ENCODE measurements at regions not wholly inside any gene's neighbourhood (a gene's known extent, or its start where the extent isn't known, plus 50 kb on each side); places are given as distances from the start of the nearest gene placed in this dataset.

DNA sequence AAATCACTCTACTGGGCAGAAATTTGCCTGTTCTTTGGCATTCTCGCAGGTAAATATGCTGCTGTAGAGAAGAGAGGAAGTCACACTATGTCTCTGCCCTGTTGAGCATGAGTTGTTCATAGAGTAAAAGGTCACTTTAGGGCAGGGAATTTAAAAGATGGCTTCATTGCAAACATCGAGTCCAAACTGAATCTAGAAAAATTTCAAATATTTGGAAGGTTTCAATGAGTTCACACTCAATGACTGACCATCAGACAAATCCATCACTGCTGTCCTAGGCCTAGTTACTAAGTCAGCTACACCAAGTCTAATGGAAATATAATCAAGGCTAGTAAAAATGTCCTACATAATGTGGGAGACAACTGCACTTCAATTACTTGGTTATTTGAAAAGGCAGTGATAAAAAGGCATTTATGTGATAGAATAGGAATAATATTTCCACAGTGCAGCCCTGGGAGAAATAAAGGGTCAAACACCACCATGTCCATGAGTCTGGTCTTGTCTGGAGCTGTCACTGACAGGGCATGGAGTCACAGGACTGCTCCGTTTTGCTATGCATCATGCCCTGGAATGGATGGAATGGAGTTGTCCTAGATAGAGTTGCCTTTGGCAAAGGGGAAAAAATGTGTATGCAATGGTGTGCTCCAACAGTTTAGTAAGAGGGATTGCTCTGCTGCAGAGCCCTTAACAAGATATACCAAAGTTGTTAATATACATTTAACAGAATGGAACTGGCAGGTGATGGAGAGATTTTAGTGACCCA is 218.5 kb upstream of the DAPK1 start:
- ChIA-PET CTCF (no interaction called here), POLR2A (no interaction called here)
- Mint-ChIP-seq H3K4me3 (no peak overlapping the region), H3K27ac (no peak overlapping the region), H3K9me3 (no peaks in the 10 kb centered on the region), H3K36me3 (ENCODE audit: low read depth) (no peaks in the 10 kb centered on the region), H3K27me3 (peaks cover 6% of the 10 kb centered on the region), H3K4me1 (ENCODE audit: low read depth) (peaks cover 16% of the 10 kb centered on the region)
- no peak for DNase-seq
- TF ChIP-seq, protein P1, sequence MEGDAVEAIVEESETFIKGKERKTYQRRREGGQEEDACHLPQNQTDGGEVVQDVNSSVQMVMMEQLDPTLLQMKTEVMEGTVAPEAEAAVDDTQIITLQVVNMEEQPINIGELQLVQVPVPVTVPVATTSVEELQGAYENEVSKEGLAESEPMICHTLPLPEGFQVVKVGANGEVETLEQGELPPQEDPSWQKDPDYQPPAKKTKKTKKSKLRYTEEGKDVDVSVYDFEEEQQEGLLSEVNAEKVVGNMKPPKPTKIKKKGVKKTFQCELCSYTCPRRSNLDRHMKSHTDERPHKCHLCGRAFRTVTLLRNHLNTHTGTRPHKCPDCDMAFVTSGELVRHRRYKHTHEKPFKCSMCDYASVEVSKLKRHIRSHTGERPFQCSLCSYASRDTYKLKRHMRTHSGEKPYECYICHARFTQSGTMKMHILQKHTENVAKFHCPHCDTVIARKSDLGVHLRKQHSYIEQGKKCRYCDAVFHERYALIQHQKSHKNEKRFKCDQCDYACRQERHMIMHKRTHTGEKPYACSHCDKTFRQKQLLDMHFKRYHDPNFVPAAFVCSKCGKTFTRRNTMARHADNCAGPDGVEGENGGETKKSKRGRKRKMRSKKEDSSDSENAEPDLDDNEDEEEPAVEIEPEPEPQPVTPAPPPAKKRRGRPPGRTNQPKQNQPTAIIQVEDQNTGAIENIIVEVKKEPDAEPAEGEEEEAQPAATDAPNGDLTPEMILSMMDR (IDR thresholded peaks at IDR 0.05), result no peak
- no peak for ATAC-seq
- intact Hi-C loops (cut with micrococcal nuclease), result no loop called here

DNA sequence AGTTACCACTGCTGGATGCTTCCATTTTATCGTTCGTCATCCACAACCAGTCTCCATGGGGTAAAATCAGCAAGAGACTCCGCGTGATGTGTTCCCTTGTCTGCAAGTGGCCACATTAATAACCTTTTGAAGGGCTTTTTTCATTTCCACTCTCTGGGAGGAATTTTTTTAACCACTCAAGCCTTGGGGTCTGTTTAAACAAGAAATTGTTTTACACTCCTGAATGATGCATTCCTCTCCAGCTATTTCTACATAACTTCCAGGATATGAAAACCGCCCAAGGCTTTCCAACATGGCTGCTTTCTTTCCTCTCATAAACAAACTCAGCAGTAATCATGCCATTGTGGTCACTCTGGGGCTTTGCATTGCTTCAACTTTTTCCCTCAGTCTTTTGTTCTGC is 217.2 kb upstream of the DAPK1 start:
- intact Hi-C loops (cut with micrococcal nuclease), result no loop called here
- no peak overlapping the region for H3K27ac Mint-ChIP-seq
- H3K4me3 Mint-ChIP-seq, result no peak overlapping the region
- ATAC-seq (no peak), DNase-seq (no peak)
- no peaks in the 10 kb centered on the region for H3K36me3 Mint-ChIP-seq (ENCODE audit: low read depth)
- H3K9me3 Mint-ChIP-seq, result no peaks in the 10 kb centered on the region
- H3K27me3 Mint-ChIP-seq, result peaks cover 4% of the 10 kb centered on the region
- TF ChIP-seq, protein P1 (IDR thresholded peaks at IDR 0.05), result no peak
- CTCF ChIA-PET, result no interaction called here
- H3K4me1 Mint-ChIP-seq (ENCODE audit: low read depth), result peaks cover 12% of the 10 kb centered on the region
- POLR2A ChIA-PET, result no interaction called here

DNA sequence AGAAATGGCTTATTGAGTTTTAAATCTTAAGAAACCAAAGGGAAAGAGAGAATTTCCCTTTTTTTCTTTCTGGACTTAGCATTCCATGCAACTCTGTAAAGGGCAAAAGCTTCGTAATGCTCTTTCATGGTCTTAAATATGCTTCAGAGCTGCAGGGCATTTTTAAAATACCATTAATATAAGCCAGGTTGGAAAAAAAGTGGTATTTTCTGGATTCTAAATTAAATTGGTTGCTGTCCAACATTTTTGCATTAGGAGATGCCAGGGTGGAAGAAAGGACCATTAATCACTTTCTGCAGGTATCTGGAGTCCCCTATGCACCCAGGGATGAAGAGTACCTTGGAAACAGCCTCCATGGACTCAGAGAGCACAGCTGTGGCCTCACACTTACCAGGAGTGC is 215.1 kb upstream of the DAPK1 start:
- intact Hi-C loops (cut with micrococcal nuclease), result no loop called here
- Mint-ChIP-seq H3K4me1 (ENCODE audit: low read depth) (no peaks in the 10 kb centered on the region), H3K27ac (no peak overlapping the region), H3K4me3 (no peak overlapping the region), H3K36me3 (ENCODE audit: low read depth) (no peaks in the 10 kb centered on the region), H3K27me3 (peaks cover 9% of the 10 kb centered on the region), H3K9me3 (no peaks in the 10 kb centered on the region)
- ATAC-seq (no peak), DNase-seq (no peak)
- TF ChIP-seq, protein P1 (IDR thresholded peaks at IDR 0.05), result no peak
- POLR2A ChIA-PET, result no interaction called here
- CTCF ChIA-PET, result interaction anchor here (1.8 kb wide), 1 partner anchor 42 kb away, joined by 5 read pairs; no protein-coding TSS in a partner anchor

DNA sequence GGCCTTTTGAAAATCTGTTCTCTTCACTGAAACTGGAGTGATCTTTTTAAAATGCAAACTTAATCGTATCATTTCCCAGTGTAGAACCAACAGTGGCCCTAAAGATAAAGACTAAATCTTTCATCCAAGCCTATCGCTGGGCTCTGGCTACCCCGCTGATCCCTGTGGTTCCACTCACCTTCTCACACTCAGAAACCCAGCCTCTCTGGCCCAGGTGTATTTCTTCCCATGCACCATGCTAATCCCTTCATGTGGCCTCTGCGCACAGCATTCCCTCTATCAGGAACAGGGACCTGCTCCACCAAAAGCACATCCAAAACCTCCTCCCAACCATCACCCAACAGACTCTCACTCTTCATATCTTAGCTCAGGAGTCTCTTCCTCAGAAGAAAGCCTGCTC is 214.1 kb upstream of the DAPK1 start:
- ChIA-PET CTCF (no interaction called here), POLR2A (no interaction called here)
- intact Hi-C loops (cut with micrococcal nuclease), result no loop called here
- ATAC-seq (no peak), DNase-seq (no peak)
- peaks cover 9% of the 10 kb centered on the region for H3K27me3 Mint-ChIP-seq
- H3K27ac Mint-ChIP-seq, result no peak overlapping the region
- no peaks in the 10 kb centered on the region for H3K36me3 Mint-ChIP-seq (ENCODE audit: low read depth)
- TF ChIP-seq, protein P1 (IDR thresholded peaks at IDR 0.05), result no peak
- H3K4me3 Mint-ChIP-seq, result no peak overlapping the region
- H3K4me1 Mint-ChIP-seq (ENCODE audit: low read depth), result no peaks in the 10 kb centered on the region
- no peaks in the 10 kb centered on the region for H3K9me3 Mint-ChIP-seq

DNA sequence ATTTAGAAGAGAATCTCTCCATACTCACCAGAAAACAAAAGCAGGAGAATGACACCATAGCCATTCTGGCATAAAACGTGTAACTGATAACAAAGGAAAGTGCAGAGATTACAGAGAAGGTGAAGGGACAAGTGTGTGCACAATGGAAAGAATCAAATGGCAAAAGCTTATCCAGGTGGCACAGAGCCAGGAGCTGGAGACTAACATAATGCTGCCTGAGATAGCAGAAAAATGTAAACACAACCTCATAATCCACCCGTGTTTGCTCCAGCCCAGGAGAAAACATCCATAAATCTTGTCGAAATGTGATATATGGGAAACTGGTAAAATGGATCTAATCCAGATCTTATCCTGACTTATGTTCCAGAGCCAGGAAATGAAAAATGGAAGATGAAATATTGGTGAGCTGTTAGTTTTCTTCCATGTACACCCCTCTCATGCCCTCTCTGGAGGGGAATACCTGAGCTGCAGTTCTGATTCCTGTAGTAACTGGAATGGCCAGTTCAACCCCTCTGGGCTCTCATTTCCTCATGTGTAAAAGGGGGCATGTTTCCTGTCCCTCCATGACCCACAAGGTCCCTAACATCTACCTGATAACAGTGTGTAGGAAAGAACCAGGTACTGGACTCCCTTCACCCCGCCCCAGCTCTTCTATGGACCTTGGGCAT is 212.3 kb upstream of the DAPK1 start:
- ChIA-PET CTCF (no interaction called here), POLR2A (no interaction called here)
- Mint-ChIP-seq H3K9me3 (no peaks in the 10 kb centered on the region), H3K36me3 (ENCODE audit: low read depth) (no peaks in the 10 kb centered on the region), H3K27ac (no peak overlapping the region), H3K27me3 (peaks cover 12% of the 10 kb centered on the region), H3K4me3 (no peak overlapping the region), H3K4me1 (ENCODE audit: low read depth) (no peaks in the 10 kb centered on the region)
- intact Hi-C loops (cut with micrococcal nuclease), result no loop called here
- ATAC-seq (no peak), DNase-seq (no peak)
- TF ChIP-seq, protein P1 (IDR thresholded peaks at IDR 0.05), result no peak

All from activated CD8-positive, alpha-beta T cell treated with anti-CD3 and anti-CD28 coated beads for 36 hours (primary cell).